Myocyte (in vitro differentiated cells): ENCODE measurements at regions not wholly inside any gene's neighbourhood (a gene's known extent, or its start where the extent isn't known, plus 50 kb on each side); places are given as distances from the start of the nearest gene placed in this dataset.
"Not testable (repeated sequence)": the region's sequence is repeated elsewhere in the genome, so short reads cannot be mapped to it uniquely, and the experiment has no call there.

Experiments used
- DNase-seq: peaks from one replicate; pipeline ENCODE4 v3.0.0-alpha.2; 2012; ENCODE audit warnings: low read depth

DNA sequence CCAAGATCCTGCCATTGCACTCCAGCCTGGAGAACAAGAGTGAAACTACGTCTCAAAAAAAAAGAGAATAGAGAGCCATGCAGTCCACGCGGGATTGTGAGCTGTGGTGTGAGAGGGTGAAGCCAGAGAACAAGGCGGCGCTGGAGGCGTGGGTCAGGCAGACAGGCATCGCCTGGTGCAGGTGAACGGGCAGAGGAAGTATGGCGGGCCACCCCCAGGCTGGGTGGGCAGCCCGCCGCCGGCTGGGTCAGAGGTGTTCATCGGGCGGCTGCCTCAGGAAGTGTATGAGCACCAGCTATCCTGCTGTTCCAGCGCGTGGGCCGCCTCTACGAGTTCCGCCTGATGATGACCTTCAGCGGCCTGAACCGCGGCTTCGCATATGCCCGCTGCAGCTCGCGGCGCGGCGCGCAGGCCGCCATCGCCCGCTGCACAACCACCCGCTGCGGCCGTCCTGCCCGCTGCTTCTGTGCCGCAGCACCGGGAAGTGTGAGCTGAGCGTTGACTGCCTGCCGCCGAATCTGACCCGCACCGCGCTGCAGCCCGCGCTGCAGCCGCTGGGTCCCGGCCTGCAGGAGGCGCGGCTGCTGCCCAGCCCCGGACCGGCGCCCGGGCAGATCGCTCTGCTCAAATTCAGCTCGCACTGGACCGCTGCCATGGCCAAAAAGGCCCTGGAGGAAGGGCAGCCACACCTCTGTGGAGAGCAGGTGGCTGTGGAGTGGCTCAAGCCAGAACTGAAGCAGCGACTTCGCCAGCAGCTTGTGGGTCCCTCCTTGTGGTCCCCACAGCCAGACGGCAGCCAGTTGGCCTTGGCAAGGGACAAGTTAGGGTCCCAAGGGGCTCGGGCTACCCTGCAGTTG is 95.5 kb upstream of the PLEKHM1 start:
- peak; percentile 50 for DNase-seq

DNA sequence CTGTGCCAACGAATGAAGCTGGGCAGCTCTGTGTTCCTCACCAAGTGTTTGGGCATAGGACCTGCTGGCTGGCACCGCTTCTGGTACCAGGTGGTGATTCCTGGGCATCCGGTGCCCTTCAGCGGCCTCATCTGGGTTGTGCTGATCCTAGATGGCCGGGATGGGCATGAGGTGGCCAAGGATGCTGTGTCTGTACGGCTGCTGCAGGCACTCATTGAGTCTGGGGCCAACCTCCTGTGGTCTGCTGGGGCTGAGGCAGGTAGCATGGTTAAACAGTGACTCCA is 96.1 kb upstream of the PLEKHM1 start:
- DNase-seq = not testable (repeated sequence)

DNA sequence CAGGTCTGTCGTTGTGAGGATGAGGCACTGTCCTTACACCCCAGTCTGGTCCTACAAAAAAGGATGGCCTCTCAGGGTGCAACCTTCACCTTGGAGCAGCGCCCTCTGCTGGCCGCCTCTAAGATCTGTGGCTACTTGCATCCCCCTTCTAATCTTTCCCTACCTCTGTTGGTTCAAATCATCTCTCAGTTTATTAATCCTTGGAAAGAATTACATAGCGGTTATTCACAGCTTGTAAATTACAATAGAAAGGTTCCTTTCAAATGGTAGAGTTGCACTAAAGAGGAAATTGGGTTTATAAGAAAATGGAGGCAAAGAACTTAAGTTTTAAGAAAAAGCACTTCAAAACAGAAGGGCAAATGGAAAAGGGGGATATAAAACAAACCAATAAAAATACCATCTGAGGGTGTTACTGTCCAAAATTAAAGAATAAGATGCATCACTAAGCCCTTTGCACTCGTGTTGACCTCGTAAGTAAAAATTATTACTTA is 102.0 kb upstream of the PLEKHM1 start:
- DNase-seq = peak; percentile 68

DNA sequence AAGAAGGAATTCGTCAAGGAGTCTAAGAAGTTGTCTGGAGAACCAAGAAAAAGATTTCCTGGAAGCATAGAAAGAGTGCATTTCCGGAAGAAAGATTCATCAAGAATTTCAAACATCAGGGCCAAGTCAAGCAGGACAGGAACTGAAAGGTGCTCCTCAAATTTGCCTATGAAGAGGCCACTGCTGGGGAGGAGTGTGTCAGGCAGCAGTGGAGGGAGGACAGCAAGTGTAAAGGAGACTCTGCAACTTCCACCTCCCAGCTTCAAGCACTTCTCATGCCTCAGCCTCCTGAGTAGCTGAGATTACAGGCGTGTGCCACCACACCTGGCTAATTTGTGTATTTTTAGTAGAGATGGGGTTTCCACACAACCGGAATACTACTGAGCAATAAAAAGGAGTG is 105.8 kb upstream of the PLEKHM1 start:
- not testable (repeated sequence) for DNase-seq

DNA sequence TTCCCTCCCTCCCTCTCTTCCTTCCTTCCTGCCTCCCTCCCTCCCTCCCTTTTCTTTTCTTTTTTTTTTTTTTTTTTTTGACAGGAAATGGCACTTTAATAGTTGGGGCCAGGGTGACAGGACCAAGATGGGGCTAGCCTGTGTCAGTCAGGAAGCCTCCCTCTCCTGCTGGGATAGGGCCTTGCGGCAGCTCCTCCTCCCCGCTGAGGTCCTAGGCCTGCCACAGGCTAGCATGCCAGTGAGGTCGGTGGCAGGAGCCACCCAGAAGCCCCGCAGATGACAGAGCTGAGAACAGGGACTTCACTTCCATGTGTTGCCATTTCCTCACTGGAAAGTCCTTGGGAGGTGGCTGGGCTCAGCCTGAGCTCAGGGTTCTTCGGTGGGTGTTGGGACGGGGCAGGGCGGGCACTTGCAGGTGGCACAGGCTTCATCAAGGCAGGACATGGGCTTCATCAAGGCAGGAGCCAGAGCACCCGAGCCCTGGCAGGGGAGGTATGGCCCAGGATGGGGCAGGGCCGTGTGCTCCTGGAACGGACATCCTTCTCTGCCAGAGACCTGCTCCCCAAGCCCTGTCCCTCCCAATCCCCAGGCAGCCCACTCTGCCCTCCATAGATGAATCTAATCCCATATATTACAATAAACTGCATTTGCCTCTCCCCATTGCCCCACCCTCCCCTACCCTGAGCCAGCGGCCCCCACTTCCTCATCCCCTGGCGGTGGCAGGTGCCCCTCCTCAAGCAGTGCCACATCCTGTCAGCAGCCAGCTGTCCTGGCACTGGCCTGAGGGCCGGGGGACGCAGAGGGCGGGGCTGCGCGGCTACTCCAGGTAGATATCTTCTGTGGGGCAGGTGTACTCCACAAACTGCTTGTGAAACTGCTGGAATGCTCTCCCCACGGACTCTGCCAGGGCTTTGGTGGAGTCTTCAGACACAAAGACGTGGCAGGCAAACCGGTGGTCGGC is 109.8 kb upstream of the PLEKHM1 start:
- not testable (repeated sequence) for DNase-seq

DNA sequence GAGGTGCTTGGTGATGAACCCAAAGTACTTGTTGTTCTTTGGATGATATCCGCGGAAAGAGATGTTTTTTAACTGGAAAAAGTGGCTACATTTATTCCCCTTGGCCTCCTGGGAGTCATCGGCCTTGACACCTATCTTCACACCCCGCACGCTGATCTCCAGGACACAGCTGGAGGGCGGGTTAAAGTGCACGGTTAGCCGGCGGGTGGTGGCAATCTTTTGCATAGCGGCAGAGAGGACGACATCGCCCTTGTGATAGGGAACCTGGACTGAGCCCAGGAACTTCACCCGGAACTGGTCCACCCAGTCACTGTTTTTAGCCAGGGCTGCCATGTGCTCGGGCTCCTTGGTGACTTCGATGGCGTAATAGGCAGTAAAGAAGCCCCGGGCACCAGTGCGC is 110.5 kb upstream of the PLEKHM1 start:
- DNase-seq = not testable (repeated sequence)

DNA sequence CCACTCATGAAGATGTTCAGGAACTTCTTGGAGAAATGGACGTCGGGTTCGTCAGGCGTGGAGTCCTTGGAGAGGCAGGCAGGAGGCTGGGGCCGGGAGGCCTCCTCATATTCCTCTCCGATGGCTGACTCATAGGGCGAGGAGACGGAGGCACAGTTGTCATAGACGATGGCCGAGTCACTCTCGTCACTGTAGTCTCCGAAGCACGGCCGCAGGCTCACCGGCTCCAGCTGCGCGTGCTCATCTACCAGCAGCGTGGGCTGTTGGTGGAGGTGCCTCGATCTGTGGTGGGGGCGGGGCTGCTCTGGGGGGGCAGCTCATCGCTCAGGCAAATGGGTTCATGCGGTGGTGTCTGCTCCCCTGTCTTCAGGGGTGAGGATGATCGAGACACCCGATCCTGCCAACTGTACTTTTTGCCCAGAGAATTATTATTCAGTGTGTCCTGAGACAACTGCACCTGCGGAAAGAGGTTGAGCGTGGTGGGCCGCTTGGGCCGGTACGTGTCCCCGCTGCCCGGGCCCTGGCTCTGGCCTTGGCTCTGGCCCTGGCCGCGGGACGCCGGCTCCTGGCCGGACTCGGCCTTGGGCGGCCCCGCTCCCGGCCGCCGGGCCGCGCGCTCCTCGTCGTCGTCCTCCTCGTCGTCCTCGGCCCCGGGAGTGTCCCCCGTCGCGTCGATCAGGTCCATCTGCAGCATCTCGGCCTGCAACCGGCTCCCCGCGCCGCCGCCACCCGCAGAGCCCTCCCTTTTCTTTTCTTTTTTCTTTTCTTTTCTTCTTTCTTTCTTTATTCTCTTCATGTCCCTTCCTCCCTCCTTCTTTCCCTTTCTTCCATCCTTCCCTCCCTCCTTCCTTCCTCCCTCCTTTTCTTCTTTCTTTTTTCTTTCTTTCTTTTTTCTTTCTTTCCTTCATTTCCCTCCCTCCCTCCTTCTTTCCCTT is 111.4 kb upstream of the PLEKHM1 start:
- not testable (repeated sequence) for DNase-seq

DNA sequence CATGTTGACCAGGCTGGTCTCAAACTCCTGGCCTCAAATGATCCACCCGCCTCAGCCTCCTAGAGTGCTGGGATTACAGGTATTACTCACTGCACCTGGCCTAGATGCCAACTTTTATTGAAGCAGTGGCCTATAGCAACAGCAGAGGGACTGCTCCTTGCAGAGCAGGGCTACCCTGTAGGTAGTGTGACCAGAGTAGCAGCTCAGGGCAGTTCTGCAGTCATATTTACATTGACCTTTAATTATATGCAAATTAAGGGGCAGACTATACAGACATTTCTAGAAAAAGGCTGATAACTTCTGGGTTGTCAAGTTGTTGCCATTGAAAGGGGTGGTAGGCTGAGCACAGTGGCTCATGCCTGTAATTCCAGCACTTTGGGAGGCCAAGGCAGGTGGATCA is 115.2 kb upstream of the PLEKHM1 start:
- not testable (repeated sequence) for DNase-seq

DNA sequence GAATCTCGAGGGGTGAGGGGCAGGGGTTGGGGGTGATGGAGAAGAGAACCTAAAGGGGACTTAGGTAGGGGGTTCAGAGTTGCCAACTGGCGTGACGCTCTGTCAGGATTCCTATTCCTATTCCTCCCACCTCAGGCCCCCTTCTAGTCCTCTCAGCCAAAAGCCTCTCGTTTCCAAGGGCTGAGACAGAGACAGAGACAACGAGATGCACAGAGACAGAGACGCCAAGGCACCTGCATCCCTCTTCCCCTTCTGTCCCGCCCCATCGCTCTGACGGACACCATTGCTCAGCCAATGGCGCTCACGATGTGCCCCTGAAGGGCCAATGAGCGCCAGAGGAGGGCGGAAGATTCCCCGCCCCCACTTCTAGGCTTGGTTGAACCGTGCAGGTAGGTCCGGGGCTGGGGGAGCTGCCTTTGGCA is 129.5 kb upstream of the PLEKHM1 start:
- DNase-seq = peak; percentile 6

DNA sequence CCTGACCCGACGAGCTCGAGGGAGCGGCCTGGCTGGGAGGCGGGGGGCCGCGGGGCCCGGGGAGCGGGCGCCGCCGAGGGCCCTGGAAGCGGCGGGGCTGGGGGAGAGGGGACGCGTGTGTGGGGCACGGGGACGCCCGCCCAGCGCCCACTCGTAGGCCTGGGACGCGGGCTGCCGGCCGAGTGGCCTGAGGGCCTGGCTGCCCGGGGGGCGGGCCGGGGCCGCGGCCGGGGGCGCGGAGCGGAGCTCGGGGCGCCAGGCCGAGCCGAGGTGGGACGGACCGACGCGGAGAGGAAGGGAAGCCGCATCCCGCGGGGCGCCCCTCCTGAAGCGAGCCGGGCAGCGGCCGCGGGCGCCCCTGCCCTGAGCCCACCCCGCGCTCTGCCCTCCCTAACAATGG is 129.9 kb upstream of the PLEKHM1 start:
- peak; percentile 3 for DNase-seq

DNA sequence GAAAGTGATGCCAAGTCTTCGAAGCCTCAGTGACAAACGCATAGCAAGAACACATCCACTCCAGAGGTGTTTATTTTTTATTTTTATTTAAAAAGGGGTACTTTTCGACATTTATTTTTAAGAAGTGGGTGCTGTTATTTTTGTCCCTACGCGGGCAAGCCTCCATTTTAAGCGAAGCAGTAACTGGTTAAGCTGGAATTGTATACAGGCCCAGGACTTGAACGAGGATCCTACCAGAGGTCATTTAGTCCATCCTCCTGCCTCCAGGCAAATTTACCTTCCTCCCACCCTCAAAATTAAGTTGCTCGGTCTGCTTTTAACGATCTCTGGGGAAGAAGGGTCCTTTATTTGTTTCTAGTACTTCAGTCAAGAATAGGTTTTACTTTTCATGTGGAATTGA is 130.6 kb upstream of the PLEKHM1 start:
- DNase-seq = not testable (repeated sequence)

DNA sequence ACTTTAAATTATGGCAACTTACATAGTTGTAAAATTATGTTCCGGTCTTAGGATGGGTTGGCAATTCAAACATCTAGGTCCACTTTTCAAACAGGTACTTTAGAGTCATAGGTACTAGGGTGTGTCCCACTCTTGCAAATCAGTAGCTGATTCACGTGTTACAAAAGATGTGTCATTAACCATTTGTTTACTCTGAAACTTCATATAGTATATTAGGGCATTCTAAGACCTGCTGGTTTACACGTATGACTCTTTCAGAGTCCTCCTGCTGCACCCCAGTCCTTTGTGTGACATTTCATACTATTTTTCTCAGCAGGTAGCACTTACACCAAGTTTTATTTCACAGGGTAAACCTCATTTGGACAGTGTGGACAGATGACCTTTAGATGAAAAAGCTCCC is 131.8 kb upstream of the PLEKHM1 start:
- not testable (repeated sequence) for DNase-seq

DNA sequence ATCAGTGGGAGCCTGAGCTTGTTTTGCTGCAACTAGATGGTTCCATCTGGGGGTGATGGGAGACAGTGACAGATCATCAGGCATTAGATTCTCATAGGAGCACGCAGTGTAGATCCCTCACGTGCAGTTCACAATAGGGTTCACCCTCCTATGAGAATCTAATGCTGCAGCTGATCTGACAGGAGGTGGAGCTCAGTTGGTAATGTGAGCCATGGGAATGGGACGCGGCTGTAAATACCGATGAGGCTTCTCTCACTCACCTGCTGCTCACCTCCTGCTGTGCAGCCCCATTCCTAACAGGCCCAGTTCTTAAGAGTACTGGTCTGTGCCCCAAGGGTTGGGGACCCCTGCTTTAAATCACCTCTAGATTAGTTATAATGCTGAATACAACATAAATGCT is 137.5 kb upstream of the PLEKHM1 start:
- DNase-seq = no peak

DNA sequence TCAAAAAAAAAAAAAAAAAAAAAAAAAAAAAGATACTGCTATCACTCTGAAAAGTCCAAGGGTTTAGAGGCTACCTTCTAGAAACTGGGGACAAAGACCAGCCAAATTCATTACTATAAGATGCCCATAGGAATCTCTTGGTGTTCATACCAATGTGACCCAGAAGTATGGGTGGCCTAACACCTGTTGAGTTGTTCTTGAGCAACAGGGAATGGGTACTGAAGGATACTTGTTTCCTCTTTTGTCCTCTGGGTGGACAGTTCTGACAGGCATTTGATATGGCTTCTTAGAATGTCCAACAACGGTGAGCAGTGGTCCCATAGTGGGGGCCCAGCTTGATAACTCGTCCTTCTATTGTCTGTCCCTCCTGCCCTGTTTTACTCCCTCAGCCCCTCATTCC is 141.4 kb upstream of the PLEKHM1 start:
- DNase-seq = no peak

DNA sequence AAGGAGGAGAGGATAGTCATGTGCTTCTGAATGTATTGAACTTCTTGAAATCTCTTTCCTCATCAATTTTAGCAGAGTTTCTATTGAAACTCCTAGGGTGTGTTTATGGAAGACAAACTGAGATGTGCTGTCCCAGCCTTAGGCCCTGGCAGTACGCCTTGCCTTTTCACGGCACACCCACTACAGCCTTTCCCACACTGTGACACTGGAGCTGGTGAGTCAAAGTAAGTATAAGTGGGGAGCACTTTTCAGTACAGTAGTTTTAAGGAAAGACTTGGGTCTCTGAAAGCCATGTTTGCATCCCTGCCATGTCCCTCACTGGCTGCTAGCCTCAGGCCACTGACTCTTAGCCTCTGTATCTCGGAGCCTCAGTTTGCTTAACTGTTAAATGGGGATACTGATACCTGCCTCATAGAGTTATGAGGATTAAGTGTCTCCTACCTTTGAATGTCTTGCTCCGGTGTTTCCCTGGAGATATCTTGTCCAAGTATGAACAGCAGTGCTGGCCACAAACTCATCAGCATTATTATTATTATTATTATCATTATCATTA is 144.7 kb upstream of the CRHR1 start:
- DNase-seq = no peak

DNA sequence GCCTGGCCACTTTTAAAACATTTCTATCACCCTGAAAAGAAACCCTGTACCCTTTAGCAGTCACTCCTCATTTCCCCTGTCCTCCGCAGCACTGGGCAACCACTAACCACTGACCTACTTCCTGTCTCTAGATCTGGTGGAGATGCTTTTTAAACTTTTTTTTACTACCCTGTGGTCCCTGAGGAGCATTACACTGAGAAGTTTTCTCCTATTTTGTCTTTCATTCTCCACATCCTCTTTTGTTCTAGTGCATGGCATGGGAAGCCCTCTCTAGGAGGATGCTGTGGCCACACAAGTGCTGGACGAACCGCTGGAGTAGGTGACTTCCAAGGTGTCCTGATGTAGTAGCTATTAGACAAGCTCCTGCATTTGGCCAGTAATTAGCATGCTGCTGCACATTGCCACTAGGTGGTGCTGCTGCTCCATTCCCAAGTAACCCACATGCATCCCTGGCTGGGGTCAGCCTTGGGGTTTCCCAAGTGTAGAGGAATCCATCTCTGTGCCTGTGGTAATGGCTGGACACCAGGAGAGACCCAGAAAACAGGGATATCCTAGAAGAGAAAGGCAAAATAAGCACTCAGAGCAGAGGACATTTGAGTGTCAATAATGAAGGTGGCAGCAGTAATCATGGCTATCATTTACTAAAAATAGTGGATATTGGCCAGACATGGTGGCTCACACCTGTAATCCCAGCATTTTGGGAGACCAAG is 143.8 kb upstream of the CRHR1 start:
- peak; percentile 77 for DNase-seq

DNA sequence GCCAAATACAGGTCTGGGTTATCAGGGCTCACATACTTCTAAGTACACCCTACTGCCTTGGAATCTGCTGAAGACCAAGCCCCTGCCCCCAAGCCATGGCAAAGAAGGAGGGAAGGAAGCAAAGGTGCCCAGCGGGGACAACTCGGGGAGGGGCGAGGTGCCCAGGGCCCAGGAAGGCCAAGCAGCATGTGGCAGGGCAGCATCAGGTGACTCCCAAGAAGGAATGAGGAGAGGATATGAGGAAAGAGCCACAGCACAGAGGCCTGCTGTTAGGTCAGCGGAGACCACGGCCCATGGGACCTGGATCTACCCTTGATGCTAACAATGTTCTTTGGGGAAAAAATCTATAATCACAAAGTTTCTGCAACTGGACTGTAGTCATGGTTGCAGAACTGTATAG is 142.6 kb upstream of the CRHR1 start:
- DNase-seq = no peak

DNA sequence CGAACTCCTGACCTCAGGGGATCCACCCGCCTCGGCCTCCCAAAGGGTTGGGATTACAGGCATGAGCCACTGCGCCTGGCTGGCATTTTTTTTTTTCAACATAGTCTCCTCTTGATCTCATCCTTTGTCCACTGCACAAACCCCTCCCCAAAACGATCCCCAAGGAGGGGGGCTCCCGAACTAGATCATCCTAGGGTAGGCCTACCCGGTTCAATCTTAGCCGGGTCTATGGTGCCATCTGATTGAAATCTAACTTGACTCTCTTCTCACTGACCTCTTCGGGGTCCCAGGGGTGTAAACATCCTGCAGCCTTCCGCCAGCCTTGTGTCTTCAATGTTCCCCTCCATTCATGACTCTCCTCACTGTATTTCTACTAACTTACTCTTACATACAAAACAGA is 140.5 kb upstream of the CRHR1 start:
- no peak for DNase-seq

DNA sequence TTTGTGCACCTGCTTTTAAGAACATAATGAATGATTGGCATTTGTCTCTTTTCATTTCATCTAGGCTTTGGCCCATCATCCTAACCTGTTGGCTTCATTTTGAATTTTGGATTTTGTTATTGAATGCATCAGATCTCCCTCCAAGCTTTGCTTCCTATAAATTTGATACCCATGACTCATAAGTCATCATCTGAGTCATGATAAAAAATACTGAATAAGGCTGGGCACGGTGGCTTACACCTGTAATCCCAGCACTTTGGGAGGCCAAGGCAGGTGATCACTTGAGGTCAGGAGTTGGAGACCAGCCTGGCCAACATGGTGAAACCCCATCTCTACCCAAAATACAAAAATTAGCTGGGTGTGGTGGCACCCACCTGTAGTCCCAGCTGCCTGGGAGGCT is 139.5 kb upstream of the CRHR1 start:
- not testable (repeated sequence) for DNase-seq

DNA sequence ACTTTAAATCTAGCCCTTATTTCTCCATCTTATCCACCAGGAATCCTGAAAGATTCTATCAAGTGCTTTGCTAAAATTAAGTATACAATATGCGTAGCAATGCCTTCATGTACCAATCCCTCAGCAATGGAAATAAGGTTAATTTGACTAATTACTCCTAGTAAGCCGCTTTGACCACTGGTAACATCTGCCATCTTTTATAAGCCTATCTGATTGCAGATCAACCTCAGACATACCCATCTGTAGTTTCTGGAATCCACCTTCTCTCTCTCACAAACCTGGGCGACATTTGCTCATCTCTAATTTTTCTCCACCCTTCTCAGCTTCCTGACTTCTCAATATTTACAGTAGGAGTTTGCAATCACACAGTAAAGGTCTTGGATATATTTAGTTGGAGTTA is 138.8 kb upstream of the CRHR1 start:
- no peak for DNase-seq
